Fibroblast of skin of left biceps (primary cell): ENCODE measurements at regions not wholly inside any gene's neighbourhood (a gene's known extent, or its start where the extent isn't known, plus 50 kb on each side); places are given as distances from the start of the nearest gene placed in this dataset.
"Not testable (repeated sequence)": the region's sequence is repeated elsewhere in the genome, so short reads cannot be mapped to it uniquely, and the experiment has no call there.

ENCODE experiments used
- DNase-seq, 2 experiments: peaks; one replicate each; pipeline ENCODE4 v3.0.0-alpha.2; 2013; ENCODE audit warnings: low read depth in 2 of 2

GRCh38 chr16:80915079-80915450, 91.6 kb downstream of the CMC2 start:
- no peak for DNase-seq

- no peak for DNase-seq
These were observed 92.2 kb downstream of the CMC2 start for GRCh38 chr16:80914379-80915078.

GRCh38 chr16:80913397-80913796, 93.3 kb downstream of the CMC2 start:
- no peak for DNase-seq

DNA sequence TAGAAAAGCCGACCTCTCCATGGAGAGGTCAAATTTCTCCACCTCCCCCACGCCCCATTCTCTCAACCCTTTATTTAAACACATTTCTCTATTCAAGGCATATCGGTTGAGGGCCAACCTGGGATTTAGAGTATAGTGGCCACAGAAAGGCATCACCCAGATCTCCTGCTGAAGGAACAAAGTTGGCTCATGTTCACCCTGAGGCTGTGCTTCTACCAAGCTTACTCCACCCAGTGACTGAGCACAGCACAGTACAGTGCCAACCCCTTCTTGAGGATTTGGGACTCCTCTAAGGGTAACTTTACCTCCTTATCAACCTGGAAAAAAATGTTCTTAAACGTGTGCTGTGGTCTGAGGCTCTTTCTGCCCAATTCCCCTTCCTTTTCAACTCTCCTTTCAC, 94.0 kb downstream of the CMC2 start:
- DNase-seq: no peak

GRCh38 chr16:80910434-80910833, 96.3 kb downstream of the CMC2 start:
- no peak for DNase-seq

DNA sequence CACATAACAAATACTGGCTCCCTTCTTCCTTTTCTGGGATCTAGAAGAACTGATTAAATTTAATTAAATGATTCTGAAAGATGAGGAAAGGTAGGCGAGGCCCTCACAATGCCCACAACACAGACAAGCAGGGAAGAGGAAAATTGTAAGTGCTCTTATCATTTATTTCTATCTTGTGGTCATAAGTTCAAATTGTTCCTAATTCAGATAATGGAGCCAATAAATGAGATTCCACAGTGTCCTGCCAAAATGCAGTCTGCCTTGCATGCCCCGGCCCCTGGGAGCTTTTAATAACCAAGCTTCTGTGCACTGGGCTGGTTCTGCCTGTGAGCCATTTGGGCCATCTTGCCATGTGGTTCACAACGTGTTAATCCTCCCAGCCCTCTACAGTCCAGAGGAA, 97.0 kb downstream of the CMC2 start:
- DNase-seq: no peak

DNA sequence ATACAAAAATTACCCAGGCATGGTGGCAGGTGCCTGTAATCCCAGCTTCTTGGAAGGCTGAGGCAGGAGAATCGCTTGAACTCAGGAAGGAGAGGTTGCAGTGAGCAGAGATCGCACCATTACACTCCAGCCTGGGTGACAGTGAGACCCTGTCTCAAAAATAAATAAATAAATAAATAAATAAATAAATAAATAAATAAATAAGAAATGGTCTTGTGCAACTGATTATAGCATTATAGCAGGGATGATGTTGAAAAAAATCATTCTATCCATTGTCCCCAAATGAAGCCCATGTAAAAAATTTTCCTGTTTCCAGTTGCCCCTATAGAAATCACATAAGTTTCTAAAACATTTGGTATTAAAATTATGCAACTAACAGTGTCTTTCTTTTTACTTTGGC, 100.5 kb downstream of the CMC2 start:
- not testable (repeated sequence) for DNase-seq

DNA sequence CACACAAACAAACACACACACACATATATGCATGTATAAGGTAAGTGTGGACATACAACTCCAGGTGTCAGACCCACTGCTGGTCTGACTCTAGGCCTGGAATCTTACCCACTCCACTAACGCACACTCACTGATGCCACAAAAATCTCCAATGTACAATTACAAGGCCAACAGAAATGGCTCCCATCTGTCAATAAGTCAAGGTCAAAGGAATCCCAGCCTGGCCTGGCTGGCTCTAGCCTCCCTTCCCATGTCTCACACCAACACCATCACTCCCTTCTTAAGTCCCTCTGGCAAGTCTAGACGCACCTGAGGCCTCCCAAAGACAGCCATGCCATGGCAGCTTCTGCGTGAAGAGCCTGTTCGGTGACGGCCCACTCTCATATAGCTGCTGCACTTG, 99.2 kb upstream of the CDYL2 start:
- no peak for DNase-seq

GRCh38 chr16:80902306-80903110, 98.1 kb upstream of the CDYL2 start:
- no peak for DNase-seq

DNA sequence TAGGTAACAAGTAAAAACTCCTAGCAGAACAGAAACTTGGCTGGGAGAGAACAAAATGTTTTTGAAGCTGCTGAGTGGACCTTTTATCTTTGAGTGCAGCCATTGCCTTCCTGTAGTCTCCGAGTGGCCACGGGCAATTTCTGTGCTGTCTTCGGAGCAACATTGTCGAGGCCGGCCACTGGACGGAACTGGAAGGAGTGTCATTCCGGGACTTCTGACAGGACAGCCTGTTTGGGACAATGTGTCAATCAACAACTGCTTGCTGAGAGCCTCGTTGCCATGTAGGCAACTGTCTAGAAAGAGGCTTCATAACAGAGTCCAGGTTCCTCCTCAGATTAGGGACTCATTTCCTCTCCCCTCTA, 96.2 kb upstream of the CDYL2 start:
- DNase-seq: no peak

- peak; percentile 28 to 48 for DNase-seq
These were observed 95.6 kb upstream of the CDYL2 start for GRCh38 chr16:80899809-80900592.

GRCh38 chr16:80896776-80897175, 92.4 kb upstream of the CDYL2 start:
- no peak for DNase-seq

DNA sequence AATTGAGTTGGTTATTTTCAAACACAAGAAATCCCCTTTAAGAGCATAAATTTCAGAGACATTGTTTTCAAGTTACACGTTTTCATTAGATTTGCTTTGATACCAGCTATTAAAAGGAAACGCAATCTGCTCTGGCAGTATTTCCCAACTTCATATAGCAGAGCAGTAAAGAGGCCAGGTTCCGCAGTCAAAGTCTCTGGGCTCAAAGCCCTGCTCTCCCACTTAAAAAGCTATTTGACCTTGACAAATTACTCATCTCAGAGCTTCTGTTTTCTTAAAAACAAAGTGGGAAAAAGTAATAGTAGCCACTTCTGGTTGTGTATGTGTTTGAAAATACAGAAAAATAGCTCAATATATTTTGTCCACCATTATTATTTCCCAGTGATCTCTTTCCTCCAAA, 89.7 kb upstream of the CDYL2 start:
- DNase-seq: no peak

DNA sequence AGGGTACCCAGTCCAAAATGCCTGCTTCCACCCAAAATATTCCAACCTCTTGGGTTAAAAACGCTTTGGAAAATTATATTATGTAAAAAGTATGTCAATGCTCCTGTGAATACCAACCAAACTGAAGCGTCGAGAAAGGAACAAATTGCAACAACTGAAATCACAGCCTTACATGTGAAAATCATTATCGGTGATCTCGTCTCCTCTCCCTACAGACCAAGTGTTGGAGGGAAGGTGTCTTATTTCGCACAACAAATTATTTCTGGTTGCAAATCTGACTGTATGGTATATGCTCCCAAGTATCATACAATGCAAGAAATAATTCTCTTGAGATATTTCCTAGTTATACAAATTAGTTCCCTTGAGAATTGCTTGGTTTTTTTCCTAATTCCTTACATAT, 89.3 kb upstream of the CDYL2 start:
- DNase-seq: no peak

DNA sequence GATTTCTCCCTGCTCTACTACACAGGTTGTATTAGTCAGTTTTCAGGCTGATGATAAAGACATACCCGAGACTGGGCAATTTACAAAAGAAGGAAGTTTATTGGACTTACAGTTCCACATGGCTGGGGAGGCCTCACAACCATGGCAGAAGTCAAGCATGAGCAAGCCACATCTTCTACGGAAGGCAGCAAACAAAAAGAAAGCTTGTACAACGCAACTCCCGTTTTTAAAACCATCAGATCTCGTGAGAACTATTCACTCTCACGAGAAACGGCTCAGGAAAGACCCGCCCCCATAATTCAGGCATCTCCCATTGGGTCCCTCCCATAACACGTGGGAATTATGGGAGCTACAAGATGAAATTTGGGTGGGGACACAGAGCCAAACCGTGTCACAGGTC, 88.0 kb upstream of the CDYL2 start:
- not testable (repeated sequence) for DNase-seq

DNA sequence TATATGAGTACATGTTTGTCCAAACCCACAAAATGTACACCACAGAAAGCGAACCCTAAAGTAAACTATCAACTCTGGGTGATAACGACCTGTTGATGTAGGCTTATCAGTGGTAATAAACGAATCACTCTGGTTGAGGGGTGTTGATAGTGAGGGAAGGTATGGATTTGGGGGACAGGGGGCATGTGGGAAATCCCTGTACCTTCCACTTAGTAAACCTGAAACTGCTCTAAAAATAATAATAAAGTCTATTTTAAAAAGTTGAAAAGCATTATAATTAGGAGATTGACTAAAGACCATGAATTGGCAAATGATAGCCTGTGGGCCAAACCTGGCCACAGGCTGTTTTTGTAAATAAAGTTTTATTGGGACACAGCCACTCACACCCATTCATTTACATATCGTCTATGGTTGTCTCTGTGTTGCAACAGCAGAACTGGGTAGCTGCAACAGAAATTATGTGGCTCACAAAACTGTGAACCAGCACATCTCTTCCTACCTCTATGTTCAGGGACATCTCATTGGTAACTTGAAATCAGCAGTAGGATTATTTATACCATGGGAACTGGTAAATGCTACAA, 85.5 kb upstream of the CDYL2 start:
- no peak for DNase-seq

DNA sequence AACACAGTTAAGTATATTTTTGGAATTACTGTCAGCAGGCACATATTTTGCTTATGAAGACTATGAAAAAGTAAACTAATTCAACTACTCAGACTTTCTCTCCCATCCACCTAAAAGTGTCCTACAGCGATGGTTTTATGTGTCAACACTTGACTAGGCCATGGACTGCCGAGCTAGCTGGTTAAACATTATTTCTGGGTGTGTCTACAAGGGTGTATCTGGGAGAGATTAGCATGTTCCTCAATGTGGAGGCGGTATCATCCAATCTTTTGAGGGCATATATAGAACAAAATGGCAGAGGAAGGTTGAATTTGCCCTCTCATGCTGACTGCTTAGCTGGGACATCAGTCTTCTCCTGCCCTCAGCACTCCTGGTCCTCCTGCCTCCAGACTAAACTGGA, 82.7 kb upstream of the CDYL2 start:
- DNase-seq: no peak

DNA sequence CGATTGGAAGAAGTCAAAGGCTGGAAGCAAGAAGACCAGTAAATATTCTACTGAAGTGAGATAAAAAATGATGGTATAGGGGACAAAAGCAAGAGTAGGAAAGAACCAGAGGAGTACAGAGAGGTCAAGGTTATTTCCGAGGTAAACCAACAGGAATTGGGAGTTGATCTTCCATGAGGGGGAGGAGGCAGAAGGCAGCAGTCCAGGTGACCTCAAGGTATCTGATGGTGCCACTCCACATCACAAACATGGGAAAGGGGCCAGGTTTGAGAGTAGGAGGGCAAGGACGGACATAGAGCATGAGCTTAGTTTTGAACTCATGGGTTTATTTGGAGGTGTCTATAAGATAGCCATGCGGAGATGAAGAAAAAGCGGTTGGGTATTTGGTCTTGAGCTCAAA, 79.4 kb upstream of the CDYL2 start:
- no peak for DNase-seq

DNA sequence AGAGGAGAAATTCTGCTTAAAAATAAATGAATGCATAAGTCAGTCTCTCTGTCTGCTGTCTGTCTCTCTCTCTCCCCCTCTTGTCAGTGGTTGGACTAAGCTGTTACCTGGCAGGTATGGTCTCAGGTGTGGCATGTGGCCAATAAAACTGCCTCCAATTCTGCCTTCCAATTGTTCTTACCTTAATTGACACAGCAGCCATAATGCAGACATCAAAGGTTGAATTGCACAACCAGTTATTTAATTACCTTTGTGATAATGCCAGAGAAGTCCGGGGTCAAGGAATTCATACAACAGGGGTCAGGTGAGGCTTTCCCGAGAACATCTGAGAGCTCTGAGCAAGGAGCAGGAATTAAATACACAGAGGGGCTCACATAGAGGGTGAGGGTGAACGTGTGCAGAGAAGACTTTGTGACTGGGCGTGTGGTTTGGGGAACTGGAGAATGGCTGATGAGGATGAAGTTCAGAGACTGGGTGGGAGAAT, 78.8 kb upstream of the CDYL2 start:
- DNase-seq: no peak

DNA sequence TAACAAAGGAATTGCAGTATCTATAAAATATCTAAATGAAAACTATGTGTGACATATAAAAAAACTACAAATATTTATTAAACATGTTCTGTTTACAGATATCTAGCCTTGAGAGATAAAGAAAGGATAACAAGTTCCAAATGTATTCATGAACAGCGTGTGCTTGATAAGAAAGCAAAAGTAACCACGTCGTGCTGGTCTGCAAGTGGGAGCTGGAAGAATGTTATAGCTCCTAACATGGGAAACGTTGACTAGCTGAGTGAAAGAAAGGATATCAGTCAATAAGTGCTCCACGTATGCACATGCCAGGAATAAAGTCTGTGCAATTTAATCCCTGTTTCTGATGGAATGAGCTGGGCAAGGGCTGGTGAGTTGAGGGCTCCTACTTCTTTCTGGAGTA, 71.2 kb upstream of the CDYL2 start:
- DNase-seq: no peak

DNA sequence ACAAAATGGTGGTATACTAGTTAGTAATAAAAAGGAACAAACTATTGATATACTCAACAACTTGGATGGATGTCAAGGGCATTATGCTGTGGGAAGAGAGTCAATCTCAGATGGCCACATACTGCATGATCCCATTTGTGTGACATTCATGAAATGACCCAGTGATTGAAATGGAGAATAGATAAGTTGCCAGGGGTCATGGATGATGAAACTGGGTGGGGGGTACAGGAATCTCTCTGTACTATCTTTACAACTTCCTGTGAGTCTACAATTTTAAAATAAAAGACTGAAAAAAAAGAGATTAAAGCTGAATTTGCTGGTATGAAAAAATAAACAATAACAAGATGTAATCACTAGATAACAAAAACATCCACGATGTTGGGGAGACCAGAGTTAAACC, 70.5 kb upstream of the CDYL2 start:
- DNase-seq: no peak

- DNase-seq: no peak
These were observed 57.8 kb upstream of the CDYL2 start for GRCh38 chr16:80862160-80862705.
